ENCODE measurements at regions not wholly inside any gene's neighbourhood (a gene's known extent, or its start where the extent isn't known, plus 50 kb on each side); places are given as distances from the start of the nearest gene placed in this dataset.
A peak's percentile ranks its signal among the peaks of the same experiment; 100 is the strongest.

GRCh38 chr2:136214307-136215200 is 96.6 kb upstream of the CXCR4 start:
- H3K4me3 ChIP-seq, result 0 out of 2 replicates have a peak overlapping the region, but pooled peaks have one; percentile 12
- H3K9me2 ChIP-seq (ENCODE audit: insufficient read depth), result no peaks in the 10 kb centered on the region
- POLR2A ChIA-PET (ENCODE audit: unreplicated experiment), result no interaction called here
- H3K4me1 ChIP-seq (replicated peaks; ENCODE audit: insufficient read depth), result peaks cover 33% of the 10 kb centered on the region
- H3K9me3 ChIP-seq (ENCODE audit: insufficient read depth, low read depth), result no peaks in the 10 kb centered on the region
- no TSS peak for BruUV-seq (replicated peaks)
- TF ChIP-seq CTCF (conservative IDR thresholded peaks at IDR 0.05), result no peak
- TF ChIP-seq EZH2 (IDR thresholded peaks at IDR 0.05; ENCODE audit: low read depth), result no peak
- CTCF ChIA-PET, result no interaction called here
- H3K27ac ChIP-seq, result peak overlapping the region; percentile 37
- H3K4me2 ChIP-seq, result peak overlapping the region; percentile 63
- H3K79me2 ChIP-seq (ENCODE audit: low read depth), result no peaks in the 10 kb centered on the region
- H4K20me1 ChIP-seq (ENCODE audit: insufficient read depth), result no peaks in the 10 kb centered on the region
- H2AFZ ChIP-seq, result peak overlapping the region; percentile 58; the same call in 1 of the 2 replicates
- H3K27me3 ChIP-seq (ENCODE audit: insufficient read depth, low read depth), result no peaks in the 10 kb centered on the region
- intact Hi-C loops (cut with micrococcal nuclease; ENCODE audit: unreplicated experiment), result no loop called here
- H3K36me3 ChIP-seq (ENCODE audit: low read depth), result no peaks in the 10 kb centered on the region
- H3F3A ChIP-seq (ENCODE audit: insufficient read depth, low read depth), result peaks cover 35% of the 10 kb centered on the region
- DNase-seq, result peak in 1 of 2 experiments; percentile 69

- Histone ChIP-seq H3K9me3 (ENCODE audit: insufficient read depth, low read depth) (no peaks in the 10 kb centered on the region), H3K27ac (peak overlapping the region; percentile 37), H3K9me2 (ENCODE audit: insufficient read depth) (no peaks in the 10 kb centered on the region), H3K4me2 (peak overlapping the region; percentile 63), H4K20me1 (ENCODE audit: insufficient read depth) (no peaks in the 10 kb centered on the region), H3K4me3 (0 out of 2 replicates have a peak overlapping the region, but pooled peaks have one; percentile 12), H3K79me2 (ENCODE audit: low read depth) (no peaks in the 10 kb centered on the region), H3K27me3 (ENCODE audit: insufficient read depth, low read depth) (no peaks in the 10 kb centered on the region), H2AFZ (peak overlapping the region; percentile 58; the same call in 1 of the 2 replicates), H3K36me3 (ENCODE audit: low read depth) (no peaks in the 10 kb centered on the region), H3F3A (ENCODE audit: insufficient read depth, low read depth) (peaks cover 35% of the 10 kb centered on the region), H3K4me1 (replicated peaks; ENCODE audit: insufficient read depth) (peaks cover 41% of the 10 kb centered on the region)
- TF ChIP-seq EZH2 (IDR thresholded peaks at IDR 0.05; ENCODE audit: low read depth) (no peak), CTCF (conservative IDR thresholded peaks at IDR 0.05) (no peak)
- CTCF ChIA-PET, result no interaction called here
- no TSS peak for BruUV-seq (replicated peaks)
- no peak for DNase-seq
- intact Hi-C loops (cut with micrococcal nuclease; ENCODE audit: unreplicated experiment), result no loop called here
- POLR2A ChIA-PET (ENCODE audit: unreplicated experiment), result no interaction called here
Measured at GRCh38 chr2:136213836-136214235, 95.9 kb upstream of the CXCR4 start.

- ChIA-PET POLR2A (ENCODE audit: unreplicated experiment) (no interaction called here), CTCF (no interaction called here)
- H3F3A ChIP-seq (ENCODE audit: insufficient read depth, low read depth), result peaks cover 35% of the 10 kb centered on the region
- no peak for DNase-seq
- H4K20me1 ChIP-seq (ENCODE audit: insufficient read depth), result no peaks in the 10 kb centered on the region
- intact Hi-C loops (cut with micrococcal nuclease; ENCODE audit: unreplicated experiment), result no loop called here
- BruUV-seq (replicated peaks), result no TSS peak
- H3K27me3 ChIP-seq (ENCODE audit: insufficient read depth, low read depth), result no peaks in the 10 kb centered on the region
- H3K4me2 ChIP-seq, result no peak overlapping the region
- H3K9me2 ChIP-seq (ENCODE audit: insufficient read depth), result no peaks in the 10 kb centered on the region
- no peaks in the 10 kb centered on the region for H3K9me3 ChIP-seq (ENCODE audit: insufficient read depth, low read depth)
- no peak overlapping the region for H2AFZ ChIP-seq
- no peak overlapping the region for H3K27ac ChIP-seq
- no peak overlapping the region for H3K4me3 ChIP-seq
- H3K79me2 ChIP-seq (ENCODE audit: low read depth), result no peaks in the 10 kb centered on the region
- H3K36me3 ChIP-seq (ENCODE audit: low read depth), result no peaks in the 10 kb centered on the region
- TF ChIP-seq EZH2 (IDR thresholded peaks at IDR 0.05; ENCODE audit: low read depth) (no peak), CTCF (conservative IDR thresholded peaks at IDR 0.05) (no peak)
- peaks cover 42% of the 10 kb centered on the region for H3K4me1 ChIP-seq (replicated peaks; ENCODE audit: insufficient read depth)
Measured at GRCh38 chr2:136212426-136213378, 94.8 kb upstream of the CXCR4 start.
